SK-N-SH treated with all-trans-retinoic acid at 6 μM for 48 hours (cell line): ENCODE measurements at regions not wholly inside any gene's neighbourhood (a gene's known extent, or its start where the extent isn't known, plus 50 kb on each side); places are given as distances from the start of the nearest gene placed in this dataset.

Experiments used
- ATAC-seq: fragments of 200-7000 bp; cut with Tn5 transposase; 3 replicates; pipeline ENCODE4 v1.9.1; 2020; ENCODE audit warnings: mild to moderate bottlenecking, moderate library complexity
- ARNTL ChIP-seq: fragments of 450-650 bp; formaldehyde crosslinking; IDR thresholded peaks from 2 replicates; pipeline ENCODE4 v1.5.0; 2020; ENCODE audit warnings: low read depth, mild to moderate bottlenecking, moderate library complexity, borderline replicate concordance
- BACH2 ChIP-seq: fragments of 250-450 bp; sonication (Bioruptor Pico); IDR thresholded peaks from 2 replicates; pipeline ENCODE4 v1.9.0; 2021; ENCODE audit warnings: mild to moderate bottlenecking, borderline replicate concordance
- CREB5 ChIP-seq: fragments of 250-450 bp; sonication (Bioruptor Pico); IDR thresholded peaks from 2 replicates; pipeline ENCODE4 v1.5.1; 2020; ENCODE audit warnings: low read depth, mild to moderate bottlenecking, moderate library complexity
- CSRNP3 ChIP-seq: fragments of 250-450 bp; sonication (Bioruptor Pico); IDR thresholded peaks from 2 replicates; pipeline ENCODE4 v1.5.1; 2021; ENCODE audit warnings: mild to moderate bottlenecking, moderate library complexity
- ESRRG ChIP-seq: fragments of 250-450 bp; sonication (Bioruptor Pico); IDR thresholded peaks from 2 replicates; pipeline ENCODE4 v1.6.1; 2021; ENCODE audit warnings: mild to moderate bottlenecking
- GLIS3 ChIP-seq: fragments of 250-450 bp; sonication (Bioruptor Pico); IDR thresholded peaks from 2 replicates; pipeline ENCODE4 v1.5.0; 2020; ENCODE audit warnings: mild to moderate bottlenecking, moderate library complexity
- ISL1 ChIP-seq: fragments of 250-450 bp; sonication (Bioruptor Pico); IDR thresholded peaks from 2 replicates; pipeline ENCODE4 v2.1.2; 2022; ENCODE audit warnings: mild to moderate bottlenecking, moderate library complexity
- OSR1 ChIP-seq: fragments of 250-450 bp; sonication (Bioruptor Pico); IDR thresholded peaks from 2 replicates; pipeline ENCODE4 v1.8.0; 2022; ENCODE audit warnings: moderate library complexity, mild to moderate bottlenecking, inconsistent platforms
- PATZ1 ChIP-seq: fragments of 250-450 bp; sonication (Bioruptor Pico); IDR thresholded peaks from 2 replicates; pipeline ENCODE4 v1.8.0; 2020; ENCODE audit warnings: mild to moderate bottlenecking, moderate library complexity, borderline replicate concordance
- POU6F1 ChIP-seq: fragments of 250-450 bp; sonication (Bioruptor Pico); IDR thresholded peaks from 2 replicates; pipeline ENCODE4 v1.8.0; 2021; ENCODE audit warnings: low read depth, mild to moderate bottlenecking, moderate library complexity, borderline replicate concordance
- PPARA ChIP-seq: fragments of 250-450 bp; sonication (Bioruptor Pico); IDR thresholded peaks from 2 replicates; pipeline ENCODE4 v1.5.0; 2020; ENCODE audit warnings: mild to moderate bottlenecking, borderline replicate concordance
- RARB ChIP-seq: fragments of 250-450 bp; sonication (Bioruptor Pico); IDR thresholded peaks from 2 replicates; pipeline ENCODE4 v1.8.0; 2021; ENCODE audit warnings: mild to moderate bottlenecking, moderate library complexity
- SNAI2 ChIP-seq: fragments of 250-450 bp; sonication (Bioruptor Pico); IDR thresholded peaks from 2 replicates; pipeline ENCODE4 v1.5.0; 2020; ENCODE audit warnings: mild to moderate bottlenecking, moderate library complexity
- TCF4 ChIP-seq: fragments of 250-450 bp; sonication (Bioruptor Pico); IDR thresholded peaks from 2 replicates; pipeline ENCODE4 v1.8.0; 2021; ENCODE audit warnings: mild to moderate bottlenecking, moderate library complexity, borderline replicate concordance
- TOX ChIP-seq: fragments of 250-450 bp; sonication (Bioruptor Pico); IDR thresholded peaks from 2 replicates; pipeline ENCODE4 v1.8.0; 2021; ENCODE audit warnings: mild to moderate bottlenecking, moderate library complexity, borderline replicate concordance
- TSHZ2 ChIP-seq: fragments of 250-450 bp; sonication (Bioruptor Pico); IDR thresholded peaks from 2 replicates; pipeline ENCODE4 v1.5.0; 2020; ENCODE audit warnings: mild to moderate bottlenecking, moderate library complexity
- ZFP3 ChIP-seq: fragments of 250-450 bp; sonication (Bioruptor Pico); IDR thresholded peaks from 2 replicates; pipeline ENCODE4 v1.5.0; 2020; ENCODE audit warnings: mild to moderate bottlenecking, moderate library complexity
- ZFP30 ChIP-seq: fragments of 450-650 bp; formaldehyde crosslinking; IDR thresholded peaks from 2 replicates; pipeline ENCODE4 v1.5.0; 2022; ENCODE audit warnings: mild to moderate bottlenecking, moderate library complexity
- ZNF565 ChIP-seq: fragments of 450-650 bp; formaldehyde crosslinking; conservative IDR thresholded peaks from 2 replicates; pipeline ENCODE4 v1.5.0; 2020; ENCODE audit warnings: low read depth, mild to moderate bottlenecking, moderate library complexity
- ZNF70 ChIP-seq: fragments of 450-650 bp; formaldehyde crosslinking; IDR thresholded peaks from 2 replicates; pipeline ENCODE4 v1.5.0; 2020; ENCODE audit warnings: mild to moderate bottlenecking, moderate library complexity
- ZNF8 ChIP-seq: fragments of 450-650 bp; formaldehyde crosslinking; IDR thresholded peaks from 2 replicates; pipeline ENCODE4 v1.5.0; 2020; ENCODE audit warnings: mild to moderate bottlenecking, moderate library complexity

GRCh38 chr12:43108656-43109055, 443.3 kb downstream of the ADAMTS20 start (continued):
- no peak for TF ChIP-seq POU6F1 (CRISPR knock-in tag)
- TF ChIP-seq SNAI2 (CRISPR knock-in tag), result no peak
- TF ChIP-seq PPARA (CRISPR knock-in tag), result no peak
- no peak for TF ChIP-seq ZNF565 (CRISPR knock-in tag)
- TF ChIP-seq GLIS3 (CRISPR knock-in tag), result no peak
- no peak for TF ChIP-seq ZNF8 (CRISPR knock-in tag)
- no peak for TF ChIP-seq TCF4 (CRISPR knock-in tag)
- no peak for TF ChIP-seq RARB (CRISPR knock-in tag)

- no peak for ATAC-seq
- no peak for TF ChIP-seq ZNF565 (CRISPR knock-in tag)
- no peak for TF ChIP-seq TOX (CRISPR knock-in tag)
- TF ChIP-seq BACH2 (CRISPR knock-in tag), result no peak
- no peak for TF ChIP-seq ZFP3 (CRISPR knock-in tag)
- no peak for TF ChIP-seq RARB (CRISPR knock-in tag)
- TF ChIP-seq OSR1 (CRISPR knock-in tag), result no peak
- TF ChIP-seq, all 23 proteins: peak for 0
Observed at GRCh38 chr12:43107026-43107775, 444.8 kb downstream of the ADAMTS20 start.

- no peak for ATAC-seq
- TF ChIP-seq POU6F1 (CRISPR knock-in tag), result no peak
- TF ChIP-seq ARNTL (CRISPR knock-in tag), result no peak
- no peak for TF ChIP-seq ZFP30 (CRISPR knock-in tag)
- no peak for TF ChIP-seq OSR1 (CRISPR knock-in tag)
- no peak for TF ChIP-seq ESRRG (CRISPR knock-in tag)
- TF ChIP-seq CREB5, result no peak
- TF ChIP-seq SNAI2 (CRISPR knock-in tag), result no peak
- TF ChIP-seq TSHZ2 (CRISPR knock-in tag), result no peak
- no peak for TF ChIP-seq TCF4 (CRISPR knock-in tag)
- no peak for TF ChIP-seq PATZ1
- TF ChIP-seq ZFP3 (CRISPR knock-in tag), result no peak
- no peak for TF ChIP-seq ZNF70
- no peak for TF ChIP-seq ISL1 (CRISPR knock-in tag)
- TF ChIP-seq ZNF565 (CRISPR knock-in tag), result no peak
- TF ChIP-seq CSRNP3 (CRISPR knock-in tag), result no peak
Observed at GRCh38 chr12:43106355-43106754, 445.6 kb downstream of the ADAMTS20 start.
